ENCODE measurements at regions not wholly inside any gene's neighbourhood (a gene's known extent, or its start where the extent isn't known, plus 50 kb on each side); places are given as distances from the start of the nearest gene placed in this dataset.

GRCh38 chr20:56976336-56976735, 290.1 kb downstream of the BMP7 start:
- DNase-seq = no peak
- no peak overlapping the region for H3K4me2 ChIP-seq (ENCODE audit: low read depth, low read length, poor library complexity, severe bottlenecking)
- no peaks in the 10 kb centered on the region for H3K9me2 ChIP-seq (replicated peaks; ENCODE audit: insufficient read depth, low read length)
- no peak overlapping the region for H3K27ac ChIP-seq (ENCODE audit: low read length)
- H3K36me3 ChIP-seq (ENCODE audit: insufficient read depth, low read length) = no peaks in the 10 kb centered on the region
- H3K27me3 ChIP-seq (ENCODE audit: low read length) = no peaks in the 10 kb centered on the region
- H3K4me3 ChIP-seq (ENCODE audit: low read length) = no peak overlapping the region
- H3K9ac ChIP-seq (ENCODE audit: low read length) = no peak overlapping the region
- H4K20me1 ChIP-seq (ENCODE audit: insufficient read depth, low read depth, low read length) = no peaks in the 10 kb centered on the region
- no peaks in the 10 kb centered on the region for H3K9me3 ChIP-seq (ENCODE audit: low read length)
- no peaks in the 10 kb centered on the region for H3K4me1 ChIP-seq (ENCODE audit: low read length)
- no peaks in the 10 kb centered on the region for H3K79me2 ChIP-seq (ENCODE audit: low read length)
- H2AFZ ChIP-seq (ENCODE audit: low read length) = no peak overlapping the region

- H3K79me2 ChIP-seq (ENCODE audit: low read length) = no peaks in the 10 kb centered on the region
- H4K20me1 ChIP-seq (ENCODE audit: insufficient read depth, low read depth, low read length) = no peaks in the 10 kb centered on the region
- H3K9ac ChIP-seq (ENCODE audit: low read length) = no peak overlapping the region
- no peak overlapping the region for H3K27ac ChIP-seq (ENCODE audit: low read length)
- DNase-seq = no peak
- no peak overlapping the region for H3K4me2 ChIP-seq (ENCODE audit: low read depth, low read length, poor library complexity, severe bottlenecking)
- no peaks in the 10 kb centered on the region for H3K36me3 ChIP-seq (ENCODE audit: insufficient read depth, low read length)
- no peaks in the 10 kb centered on the region for H3K4me1 ChIP-seq (ENCODE audit: low read length)
- H3K9me2 ChIP-seq (replicated peaks; ENCODE audit: insufficient read depth, low read length) = no peaks in the 10 kb centered on the region
- H2AFZ ChIP-seq (ENCODE audit: low read length) = no peak overlapping the region
- no peaks in the 10 kb centered on the region for H3K9me3 ChIP-seq (ENCODE audit: low read length)
- no peak overlapping the region for H3K4me3 ChIP-seq (ENCODE audit: low read length)
- H3K27me3 ChIP-seq (ENCODE audit: low read length) = no peaks in the 10 kb centered on the region
Observed at GRCh38 chr20:56978475-56978874, 288.0 kb downstream of the BMP7 start.

GRCh38 chr20:56979125-56979524, 287.3 kb downstream of the BMP7 start:
- no peaks in the 10 kb centered on the region for H3K79me2 ChIP-seq (ENCODE audit: low read length)
- no peak overlapping the region for H3K27ac ChIP-seq (ENCODE audit: low read length)
- H3K9ac ChIP-seq (ENCODE audit: low read length) = no peak overlapping the region
- no peak for DNase-seq
- H3K4me3 ChIP-seq (ENCODE audit: low read length) = no peak overlapping the region
- H3K4me1 ChIP-seq (ENCODE audit: low read length) = no peaks in the 10 kb centered on the region
- no peak overlapping the region for H3K4me2 ChIP-seq (ENCODE audit: low read depth, low read length, poor library complexity, severe bottlenecking)
- no peak overlapping the region for H2AFZ ChIP-seq (ENCODE audit: low read length)
- no peaks in the 10 kb centered on the region for H3K36me3 ChIP-seq (ENCODE audit: insufficient read depth, low read length)
- no peaks in the 10 kb centered on the region for H3K9me3 ChIP-seq (ENCODE audit: low read length)
- no peaks in the 10 kb centered on the region for H4K20me1 ChIP-seq (ENCODE audit: insufficient read depth, low read depth, low read length)
- no peaks in the 10 kb centered on the region for H3K27me3 ChIP-seq (ENCODE audit: low read length)
- no peaks in the 10 kb centered on the region for H3K9me2 ChIP-seq (replicated peaks; ENCODE audit: insufficient read depth, low read length)

- H3K9ac ChIP-seq (ENCODE audit: low read length) = no peak overlapping the region
- no peaks in the 10 kb centered on the region for H3K79me2 ChIP-seq (ENCODE audit: low read length)
- no peaks in the 10 kb centered on the region for H3K9me2 ChIP-seq (replicated peaks; ENCODE audit: insufficient read depth, low read length)
- no peak overlapping the region for H3K4me3 ChIP-seq (ENCODE audit: low read length)
- DNase-seq = no peak
- no peaks in the 10 kb centered on the region for H3K4me1 ChIP-seq (ENCODE audit: low read length)
- H4K20me1 ChIP-seq (ENCODE audit: insufficient read depth, low read depth, low read length) = no peaks in the 10 kb centered on the region
- no peak overlapping the region for H2AFZ ChIP-seq (ENCODE audit: low read length)
- no peaks in the 10 kb centered on the region for H3K27me3 ChIP-seq (ENCODE audit: low read length)
- H3K27ac ChIP-seq (ENCODE audit: low read length) = no peak overlapping the region
- no peak overlapping the region for H3K4me2 ChIP-seq (ENCODE audit: low read depth, low read length, poor library complexity, severe bottlenecking)
- H3K36me3 ChIP-seq (ENCODE audit: insufficient read depth, low read length) = no peaks in the 10 kb centered on the region
- no peaks in the 10 kb centered on the region for H3K9me3 ChIP-seq (ENCODE audit: low read length)
Observed at GRCh38 chr20:56981301-56981700, 285.1 kb downstream of the BMP7 start.

- Histone ChIP-seq H2AFZ (ENCODE audit: low read length) (no peak overlapping the region), H3K9me3 (ENCODE audit: low read length) (no peaks in the 10 kb centered on the region), H3K9ac (ENCODE audit: low read length) (no peak overlapping the region), H3K9me2 (replicated peaks; ENCODE audit: insufficient read depth, low read length) (no peaks in the 10 kb centered on the region), H3K27ac (ENCODE audit: low read length) (no peak overlapping the region), H3K79me2 (ENCODE audit: low read length) (no peaks in the 10 kb centered on the region), H3K36me3 (ENCODE audit: insufficient read depth, low read length) (no peaks in the 10 kb centered on the region), H4K20me1 (ENCODE audit: insufficient read depth, low read depth, low read length) (no peaks in the 10 kb centered on the region), H3K4me3 (ENCODE audit: low read length) (no peak overlapping the region), H3K4me2 (ENCODE audit: low read depth, low read length, poor library complexity, severe bottlenecking) (no peak overlapping the region), H3K27me3 (ENCODE audit: low read length) (no peaks in the 10 kb centered on the region), H3K4me1 (ENCODE audit: low read length) (no peaks in the 10 kb centered on the region)
- DNase-seq = peak; percentile 47
Observed at GRCh38 chr20:56983813-56984212, 282.6 kb downstream of the BMP7 start.

GRCh38 chr20:56985066-56985685, 281.3 kb downstream of the BMP7 start:
- Histone ChIP-seq H3K4me3 (ENCODE audit: low read length) (no peak overlapping the region), H3K27me3 (ENCODE audit: low read length) (no peaks in the 10 kb centered on the region), H3K9ac (ENCODE audit: low read length) (no peak overlapping the region), H3K4me1 (ENCODE audit: low read length) (no peaks in the 10 kb centered on the region), H3K36me3 (ENCODE audit: insufficient read depth, low read length) (no peaks in the 10 kb centered on the region), H3K9me3 (ENCODE audit: low read length) (no peaks in the 10 kb centered on the region), H3K4me2 (ENCODE audit: low read depth, low read length, poor library complexity, severe bottlenecking) (no peak overlapping the region), H2AFZ (ENCODE audit: low read length) (no peak overlapping the region), H3K79me2 (ENCODE audit: low read length) (no peaks in the 10 kb centered on the region), H4K20me1 (ENCODE audit: insufficient read depth, low read depth, low read length) (no peaks in the 10 kb centered on the region), H3K9me2 (replicated peaks; ENCODE audit: insufficient read depth, low read length) (no peaks in the 10 kb centered on the region), H3K27ac (ENCODE audit: low read length) (no peak overlapping the region)
- DNase-seq = no peak

GRCh38 chr20:56986476-56986875, 280.0 kb downstream of the BMP7 start:
- Histone ChIP-seq H3K27me3 (ENCODE audit: low read length) (no peaks in the 10 kb centered on the region), H3K9me2 (replicated peaks; ENCODE audit: insufficient read depth, low read length) (no peaks in the 10 kb centered on the region), H3K79me2 (ENCODE audit: low read length) (no peaks in the 10 kb centered on the region), H3K4me2 (ENCODE audit: low read depth, low read length, poor library complexity, severe bottlenecking) (no peak overlapping the region), H3K36me3 (ENCODE audit: insufficient read depth, low read length) (no peaks in the 10 kb centered on the region), H3K4me3 (ENCODE audit: low read length) (no peak overlapping the region), H3K9ac (ENCODE audit: low read length) (no peak overlapping the region), H4K20me1 (ENCODE audit: insufficient read depth, low read depth, low read length) (no peaks in the 10 kb centered on the region), H2AFZ (ENCODE audit: low read length) (no peak overlapping the region), H3K9me3 (ENCODE audit: low read length) (no peaks in the 10 kb centered on the region), H3K27ac (ENCODE audit: low read length) (no peak overlapping the region), H3K4me1 (ENCODE audit: low read length) (no peaks in the 10 kb centered on the region)
- no peak for DNase-seq

GRCh38 chr20:56986931-56987720, 279.3 kb downstream of the BMP7 start:
- no peak overlapping the region for H2AFZ ChIP-seq (ENCODE audit: low read length)

More at GRCh38 chr20:56986931-56987720, 279.3 kb downstream of the BMP7 start:
- no peak overlapping the region for H3K4me2 ChIP-seq (ENCODE audit: low read depth, low read length, poor library complexity, severe bottlenecking)
- H3K27me3 ChIP-seq (ENCODE audit: low read length) = no peaks in the 10 kb centered on the region
- no peak for DNase-seq
- no peaks in the 10 kb centered on the region for H3K9me3 ChIP-seq (ENCODE audit: low read length)
- H3K27ac ChIP-seq (ENCODE audit: low read length) = no peak overlapping the region
- H3K4me3 ChIP-seq (ENCODE audit: low read length) = no peak overlapping the region
- H3K9me2 ChIP-seq (replicated peaks; ENCODE audit: insufficient read depth, low read length) = no peaks in the 10 kb centered on the region
- H3K36me3 ChIP-seq (ENCODE audit: insufficient read depth, low read length) = no peaks in the 10 kb centered on the region
- H4K20me1 ChIP-seq (ENCODE audit: insufficient read depth, low read depth, low read length) = no peaks in the 10 kb centered on the region
- no peak overlapping the region for H3K9ac ChIP-seq (ENCODE audit: low read length)
- no peaks in the 10 kb centered on the region for H3K79me2 ChIP-seq (ENCODE audit: low read length)
- no peaks in the 10 kb centered on the region for H3K4me1 ChIP-seq (ENCODE audit: low read length)

Measured in Karpas-422 (cell line).